H9 (cell line): ENCODE measurements at regions not wholly inside any gene's neighbourhood (a gene's known extent, or its start where the extent isn't known, plus 50 kb on each side); places are given as distances from the start of the nearest gene placed in this dataset.
"Not testable (repeated sequence)": the region's sequence is repeated elsewhere in the genome, so short reads cannot be mapped to it uniquely, and the experiment has no call there.

ENCODE experiments used
- DNase-seq: peaks from one replicate; pipeline ENCODE4 v3.0.0-alpha.2; 2017
- H2AFZ ChIP-seq: one replicate; pipeline ENCODE4 v1.6.1; 2013; ENCODE audit warnings: mild to moderate bottlenecking, low read length, control low read depth, moderate library complexity
- H2AK5ac ChIP-seq: 2 replicates; pipeline ENCODE4 v1.6.1; 2013; ENCODE audit warnings: low read length, control low read depth, mixed read lengths; ENCODE audit not compliant: insufficient read length
- H2BK120ac ChIP-seq: one replicate; pipeline ENCODE4 v1.6.1; 2013; ENCODE audit warnings: low read depth, mild to moderate bottlenecking, low read length, control low read depth, inconsistent platforms; ENCODE audit not compliant: poor library complexity, severe bottlenecking
- H2BK12ac ChIP-seq: 2 replicates; pipeline ENCODE4 v1.6.1; 2013; ENCODE audit warnings: low read length, control low read depth, mixed read lengths, low read depth; ENCODE audit not compliant: insufficient read length
- H2BK15ac ChIP-seq: 2 replicates; pipeline ENCODE4 v1.6.1; 2013; ENCODE audit warnings: low read depth, low read length, control low read depth
- H2BK20ac ChIP-seq: one replicate; pipeline ENCODE4 v1.6.1; 2013; ENCODE audit warnings: low read depth, mild to moderate bottlenecking, low read length, control low read depth, inconsistent platforms; ENCODE audit not compliant: poor library complexity, severe bottlenecking
- H2BK5ac ChIP-seq: 2 replicates; pipeline ENCODE4 v1.6.1; 2013; ENCODE audit warnings: low read length, control low read depth, mixed read lengths; ENCODE audit not compliant: insufficient read length
- H3K14ac ChIP-seq: 2 replicates; pipeline ENCODE4 v1.6.1; 2013; ENCODE audit warnings: low read length, control low read depth; ENCODE audit not compliant: insufficient read depth
- H3K18ac ChIP-seq: 2 replicates; pipeline ENCODE4 v1.6.1; 2013; ENCODE audit warnings: low read depth, mild to moderate bottlenecking, mixed read lengths, low read length, control low read depth; ENCODE audit not compliant: insufficient read length
- H3K23ac ChIP-seq: 2 replicates; pipeline ENCODE4 v1.6.1; 2013; ENCODE audit warnings: low read length, control low read depth, mixed read lengths, low read depth; ENCODE audit not compliant: insufficient read length
- H3K23me2 ChIP-seq: 2 replicates; pipeline ENCODE4 v1.6.1; 2013; ENCODE audit warnings: low read depth, mild to moderate bottlenecking, mixed read lengths, low read length, control low read depth; ENCODE audit not compliant: insufficient read length, poor library complexity, severe bottlenecking
- H3K27ac ChIP-seq: 2 replicates; pipeline ENCODE4 v1.5.1; 2013; ENCODE audit warnings: low read length, control low read depth, mixed read lengths, low read depth; ENCODE audit not compliant: insufficient read length
- H3K27me3 ChIP-seq: 2 replicates; pipeline ENCODE4 v1.6.1; 2013; ENCODE audit warnings: low read length, control low read depth, inconsistent platforms; ENCODE audit not compliant: insufficient read depth
- H3K4ac ChIP-seq: 2 replicates; pipeline ENCODE4 v1.6.1; 2013; ENCODE audit warnings: low read depth, mild to moderate bottlenecking, control low read depth, inconsistent platforms, low read length, moderate library complexity
- H3K4me1 ChIP-seq: 2 replicates; pipeline ENCODE4 v1.6.1; 2013; ENCODE audit warnings: low read length, control low read depth, inconsistent platforms; ENCODE audit not compliant: insufficient read depth
- H3K4me2 ChIP-seq: 2 replicates; pipeline ENCODE4 v1.6.1; 2013; ENCODE audit warnings: low read length, control low read depth, mixed read lengths; ENCODE audit not compliant: insufficient read length, insufficient read depth
- H3K56ac ChIP-seq: 2 replicates; pipeline ENCODE4 v1.6.1; 2013; ENCODE audit warnings: low read depth, mild to moderate bottlenecking, mixed read lengths, low read length, control low read depth; ENCODE audit not compliant: insufficient read length
- H3K79me1 ChIP-seq: 2 replicates; pipeline ENCODE4 v1.6.1; 2013; ENCODE audit warnings: low read depth, mild to moderate bottlenecking, moderate library complexity, low read length, control low read depth, inconsistent platforms; ENCODE audit not compliant: insufficient read depth, poor library complexity, severe bottlenecking
- H3K79me2 ChIP-seq: 2 replicates; pipeline ENCODE4 v1.6.1; 2013; ENCODE audit warnings: low read length, control low read depth, inconsistent platforms; ENCODE audit not compliant: insufficient read depth
- H3K9ac ChIP-seq: 2 replicates; pipeline ENCODE4 v1.6.1; 2013; ENCODE audit warnings: low read length, control low read depth, mixed read lengths; ENCODE audit not compliant: insufficient read length; ENCODE audit errors: extremely low read depth
- H3K9me3 ChIP-seq: one replicate; pipeline ENCODE4 v1.6.1; 2013; ENCODE audit warnings: low read depth, low read length, inconsistent platforms; ENCODE audit not compliant: control insufficient read depth
- H3T11ph ChIP-seq: one replicate; pipeline ENCODE4 v1.6.1; 2013; ENCODE audit warnings: mild to moderate bottlenecking, low read length, control low read depth, inconsistent platforms
- H4K20me1 ChIP-seq: one replicate; pipeline ENCODE4 v1.6.1; 2013; ENCODE audit not compliant: control insufficient read depth, insufficient read length, insufficient read depth
- H4K5ac ChIP-seq: 2 replicates; pipeline ENCODE4 v1.6.1; 2013; ENCODE audit warnings: low read depth, mild to moderate bottlenecking, mixed read lengths, low read length, control low read depth; ENCODE audit not compliant: insufficient read length
- H4K8ac ChIP-seq: replicated peaks from 2 replicates; pipeline ENCODE4 v1.6.1; 2013; ENCODE audit warnings: low read length, control low read depth, mixed read lengths, low read depth; ENCODE audit not compliant: insufficient read length
- H4K91ac ChIP-seq: 2 replicates; pipeline ENCODE4 v1.6.1; 2013; ENCODE audit warnings: low read depth, mild to moderate bottlenecking, moderate library complexity, mixed read lengths, low read length, control low read depth; ENCODE audit not compliant: insufficient read length
- H3K27ac Mint-ChIP-seq, 3 experiments: 2 replicates in 2 of 3; 3 replicates in 1 of 3; pipeline ENCODE4 v1.8.0; 2020 to 2021; ENCODE audit warnings: mixed read lengths in 3 of 3, mild to moderate bottlenecking in 1 of 3, moderate library complexity in 1 of 3
- H3K27me3 Mint-ChIP-seq: 2 replicates; pipeline ENCODE4 v1.8.0; 2021; ENCODE audit warnings: low read depth, mild to moderate bottlenecking, moderate library complexity, mixed read lengths
- H3K36me3 Mint-ChIP-seq, 3 experiments: 2 replicates in 2 of 3; 3 replicates in 1 of 3; pipeline ENCODE4 v1.8.0; 2020 to 2021; ENCODE audit warnings: low read depth in 3 of 3, mixed read lengths in 3 of 3; ENCODE audit not compliant: insufficient read depth in 1 of 3
- H3K4me1 Mint-ChIP-seq, 2 experiments: 2 replicates each; pipeline ENCODE4 v1.8.0; 2020; ENCODE audit warnings: mixed read lengths in 2 of 2
- H3K4me3 Mint-ChIP-seq, 2 experiments: 2 replicates in 1 of 2; 3 replicates in 1 of 2; pipeline ENCODE4 v1.8.0; 2020 to 2021; ENCODE audit warnings: mild to moderate bottlenecking in 2 of 2, mixed read lengths in 2 of 2, moderate library complexity in 1 of 2
- H3K9me3 Mint-ChIP-seq, 2 experiments: 2 replicates in 1 of 2; 3 replicates in 1 of 2; pipeline ENCODE4 v1.8.0; 2020; ENCODE audit warnings: mild to moderate bottlenecking in 2 of 2, mixed read lengths in 2 of 2, moderate library complexity in 1 of 2
- WGBS: extraction: QIAGEN DNeasy Blood & Tissue Kit; methylation state at CpG from one replicate; pipeline ENCODE4 v1.1.7; 2013; ENCODE audit warnings: missing lambda C conversion rate, low lambda C conversion rate, mixed read lengths; ENCODE audit not compliant: insufficient read length; ENCODE audit errors: extremely low coverage; 5-methylcytosine and 5-hydroxymethylcytosine counted together

DNA sequence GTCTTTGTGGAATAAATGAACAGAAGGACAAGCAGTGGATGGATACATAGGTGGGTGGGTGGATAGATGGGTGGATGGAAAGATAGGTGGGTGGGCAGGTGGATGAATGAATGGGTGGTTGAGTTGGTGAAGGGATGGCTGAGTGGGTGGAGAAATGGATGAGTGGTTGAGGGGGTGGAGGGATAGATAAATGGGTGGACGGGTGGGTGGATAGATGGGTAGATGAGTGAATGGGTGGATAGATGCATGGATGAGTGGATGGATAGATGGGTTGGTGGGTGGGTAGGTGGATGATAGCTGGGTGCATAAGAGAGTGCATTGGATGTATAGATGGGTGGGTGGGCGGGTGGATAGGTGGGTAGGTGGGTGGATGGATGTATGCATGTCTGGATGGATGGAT, 63.5 kb downstream of the UNC93B1 start:
- H3K27ac ChIP-seq, H3K4me3 Mint-ChIP-seq, DNase-seq, H3K14ac ChIP-seq, H3K27me3 Mint-ChIP-seq, H3K9me3 ChIP-seq, H3K18ac ChIP-seq, H3T11ph ChIP-seq, H3K79me1 ChIP-seq, H4K91ac ChIP-seq, H3K9me3 Mint-ChIP-seq, H2BK15ac ChIP-seq, H3K23ac ChIP-seq, H3K4me2 ChIP-seq, H3K9ac ChIP-seq, H3K4ac ChIP-seq, H3K27me3 ChIP-seq, H2AK5ac ChIP-seq, H4K5ac ChIP-seq, H3K4me1 ChIP-seq, H2BK12ac ChIP-seq, H4K20me1 ChIP-seq, H3K23me2 ChIP-seq, H2BK5ac ChIP-seq, H3K27ac Mint-ChIP-seq, H3K36me3 Mint-ChIP-seq, H3K56ac ChIP-seq, H4K8ac ChIP-seq, H2AFZ ChIP-seq, H2BK120ac ChIP-seq, H3K79me2 ChIP-seq, H2BK20ac ChIP-seq: not testable (repeated sequence)
- peaks cover 42 to 44% of the 10 kb centered on the region in 2 experiments for H3K4me1 Mint-ChIP-seq
- WGBS: no CpG with 5 or more reads among the region's 2 CpGs
